ENCODE measurements at regions not wholly inside any gene's neighbourhood (a gene's known extent, or its start where the extent isn't known, plus 50 kb on each side); places are given as distances from the start of the nearest gene placed in this dataset.
"Not testable (repeated sequence)": the region's sequence is repeated elsewhere in the genome, so short reads cannot be mapped to it uniquely, and the experiment has no call there.

- no peak for DNase-seq
Measured at GRCh38 chr9:96062031-96062430, 186.5 kb downstream of the ERCC6L2 start.

GRCh38 chr9:96061293-96061987, 185.9 kb downstream of the ERCC6L2 start:
- no peak for DNase-seq

GRCh38 chr9:96058218-96058617, 182.7 kb downstream of the ERCC6L2 start:
- DNase-seq, result no peak

DNA sequence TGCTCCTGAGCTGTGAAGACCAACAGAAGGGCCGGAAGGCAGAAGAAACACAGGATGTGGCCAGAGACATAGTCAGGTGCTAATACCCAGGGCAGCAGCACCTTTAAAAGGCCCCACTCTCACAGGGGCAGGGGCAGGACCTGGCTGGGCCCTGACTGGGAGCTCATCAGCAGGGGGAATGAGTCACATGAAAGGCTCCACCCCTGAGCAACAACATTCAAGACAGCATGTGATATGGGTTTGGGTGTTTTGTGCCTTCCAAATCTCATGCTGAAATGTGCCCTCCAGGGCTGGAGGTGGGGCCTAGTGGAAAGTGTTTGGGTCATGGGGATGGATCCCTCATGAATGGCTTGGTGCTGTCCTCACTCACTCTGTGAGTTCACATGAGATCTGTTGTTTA, 181.7 kb downstream of the ERCC6L2 start:
- no peak for DNase-seq

- no peak for DNase-seq
Measured at GRCh38 chr9:96056226-96056625, 180.7 kb downstream of the ERCC6L2 start.

DNA sequence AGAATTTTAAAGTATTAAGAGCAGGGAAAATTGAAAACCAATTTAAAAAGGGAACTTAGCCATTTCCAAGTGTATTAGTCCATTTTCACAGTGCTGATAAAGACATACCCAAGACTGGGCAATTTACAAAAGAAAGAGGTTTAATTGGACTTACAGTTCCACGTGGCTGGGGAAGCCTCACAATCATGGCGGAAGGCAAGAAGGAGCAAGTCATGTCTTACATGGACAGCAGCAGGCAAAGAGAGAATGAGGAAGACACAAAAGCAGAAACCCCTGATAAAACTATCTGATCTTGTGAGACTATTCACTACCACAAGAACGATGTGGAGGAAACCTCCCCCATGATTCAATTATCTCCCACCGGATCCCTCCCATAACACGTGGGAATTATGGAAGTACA, 178.8 kb downstream of the ERCC6L2 start:
- DNase-seq, result not testable (repeated sequence)

DNA sequence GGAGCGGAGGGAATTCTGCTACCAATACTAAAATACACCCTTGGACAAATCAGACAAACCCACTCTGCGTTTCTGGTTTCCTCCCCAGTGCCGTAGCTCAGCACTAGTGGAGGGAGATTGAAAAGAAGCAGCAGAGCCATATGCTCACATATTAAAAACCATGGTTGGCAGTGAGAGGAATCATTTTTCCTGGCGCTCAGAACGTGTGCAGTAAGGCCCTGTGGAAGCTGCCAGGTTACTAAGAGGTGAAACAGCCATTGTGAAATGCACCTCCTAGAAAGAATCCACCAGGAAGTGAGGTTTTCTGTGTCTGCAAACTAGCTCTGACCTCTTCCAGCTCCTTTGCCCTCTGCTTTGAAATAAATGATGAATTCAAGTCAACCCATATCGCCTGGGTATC, 177.2 kb downstream of the ERCC6L2 start:
- no peak for DNase-seq

GRCh38 chr9:96051423-96051822, 175.9 kb downstream of the ERCC6L2 start:
- DNase-seq, result no peak

DNA sequence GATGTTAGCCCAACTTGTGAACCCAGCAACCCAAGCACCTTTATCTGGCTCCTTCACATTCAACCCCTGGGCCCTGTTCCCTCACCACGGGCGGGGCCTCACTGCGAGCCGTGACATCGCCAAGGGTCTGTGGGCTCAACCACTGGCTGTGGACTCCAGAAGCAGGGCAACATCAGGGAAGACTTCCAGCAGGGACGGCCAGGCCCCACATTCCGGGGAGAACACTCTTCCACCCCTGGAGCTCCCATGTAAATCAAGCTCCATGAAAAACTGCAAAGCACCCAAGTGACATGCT, 175.3 kb downstream of the ERCC6L2 start:
- DNase-seq, result no peak

GRCh38 chr9:96050048-96050860, 174.8 kb downstream of the ERCC6L2 start:
- no peak for DNase-seq

DNA sequence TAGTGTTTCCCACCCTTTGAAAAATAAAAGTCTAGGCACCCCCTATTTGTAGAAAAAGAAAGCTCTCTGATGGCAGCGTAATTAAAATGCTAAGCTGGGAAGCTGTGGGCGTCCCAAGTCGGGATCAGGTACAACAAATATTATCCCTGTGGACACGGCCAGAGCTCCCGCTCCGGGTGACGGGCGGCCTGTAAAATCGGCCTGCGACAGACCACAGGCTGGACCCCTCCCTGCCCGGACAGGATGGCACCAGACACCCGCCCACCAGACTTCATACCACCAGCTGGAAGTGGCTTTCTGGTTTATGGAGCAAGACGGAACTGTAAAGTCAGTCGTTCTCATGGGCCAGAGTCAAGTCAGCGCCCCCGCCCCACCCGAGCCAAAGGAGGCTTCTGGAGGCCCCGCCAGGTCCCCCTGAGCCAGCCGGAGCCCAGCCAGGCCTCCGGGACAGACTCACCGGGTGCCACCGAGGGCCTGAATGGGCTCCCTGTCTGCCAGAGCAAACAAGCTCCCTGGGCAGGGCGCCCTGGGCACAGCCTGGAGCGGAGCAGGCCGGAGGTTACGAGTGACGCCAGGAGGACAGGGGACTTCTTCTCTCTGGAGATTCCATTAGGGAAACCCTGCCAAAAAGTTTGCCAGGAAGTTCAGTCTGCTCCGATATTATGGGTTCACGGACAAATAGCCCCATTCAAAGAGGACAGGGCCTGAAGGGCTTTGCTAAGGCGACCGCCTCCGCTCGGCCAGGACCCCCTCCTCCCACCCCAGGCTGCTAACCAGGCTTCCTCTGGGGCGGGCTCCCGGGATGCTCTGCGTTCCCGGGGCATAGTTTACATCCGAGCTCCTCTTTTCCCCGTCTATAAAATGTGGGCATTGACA, 173.7 kb downstream of the ERCC6L2 start:
- no peak for DNase-seq

- no peak for DNase-seq
Measured at GRCh38 chr9:96048104-96048955, 172.8 kb downstream of the ERCC6L2 start.

DNA sequence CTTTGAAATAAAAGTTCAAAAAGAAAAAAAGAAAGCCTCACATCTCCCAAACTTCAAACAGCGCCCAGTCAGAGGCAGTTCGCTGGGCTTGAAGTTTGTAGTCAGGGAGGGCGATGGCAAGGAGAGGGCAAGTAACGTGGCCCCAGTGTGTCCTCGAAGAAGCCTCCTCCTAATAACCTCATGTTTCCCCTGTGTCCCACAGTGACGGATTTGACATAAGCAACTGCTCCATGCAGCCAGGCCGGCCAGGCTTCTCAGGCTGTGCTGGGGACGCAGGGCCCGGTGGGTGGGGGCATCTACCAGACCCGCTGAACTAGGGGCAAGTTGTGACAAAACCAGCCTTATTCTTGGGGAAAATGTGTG, 172.2 kb downstream of the ERCC6L2 start:
- no peak for DNase-seq

- no peak for DNase-seq
Measured at GRCh38 chr9:96047116-96047639, 171.7 kb downstream of the ERCC6L2 start.

DNA sequence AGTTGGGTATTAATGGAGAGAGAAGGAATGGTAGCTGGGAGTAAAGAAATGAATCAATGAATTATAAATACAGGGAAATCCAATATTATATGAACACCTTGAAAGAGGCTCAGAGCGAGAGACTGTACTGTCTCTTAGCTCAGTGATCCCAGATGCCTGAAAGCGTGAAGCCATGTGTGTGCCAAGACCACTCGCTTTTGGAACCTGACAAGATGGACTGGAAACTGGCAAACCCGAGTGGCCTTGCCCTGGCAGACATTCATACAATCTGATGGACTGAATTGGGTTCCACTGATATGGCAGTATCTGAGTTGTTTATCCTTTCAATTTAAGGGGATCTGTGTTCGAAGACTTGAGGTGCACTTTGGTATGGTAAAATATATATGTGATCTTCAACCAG, 170.3 kb downstream of the ERCC6L2 start:
- no peak for DNase-seq

- no peak for DNase-seq
Measured at GRCh38 chr9:96044401-96044800, 168.9 kb downstream of the ERCC6L2 start.

- no peak for DNase-seq
Measured at GRCh38 chr9:96040591-96041461, 165.3 kb downstream of the ERCC6L2 start.

GRCh38 chr9:96038914-96039313, 163.4 kb downstream of the ERCC6L2 start:
- DNase-seq, result no peak

- DNase-seq, result no peak
Measured at GRCh38 chr9:96038271-96038670, 162.8 kb downstream of the ERCC6L2 start.

GRCh38 chr9:96034553-96035122, 159.1 kb downstream of the ERCC6L2 start:
- DNase-seq, result no peak

DNA sequence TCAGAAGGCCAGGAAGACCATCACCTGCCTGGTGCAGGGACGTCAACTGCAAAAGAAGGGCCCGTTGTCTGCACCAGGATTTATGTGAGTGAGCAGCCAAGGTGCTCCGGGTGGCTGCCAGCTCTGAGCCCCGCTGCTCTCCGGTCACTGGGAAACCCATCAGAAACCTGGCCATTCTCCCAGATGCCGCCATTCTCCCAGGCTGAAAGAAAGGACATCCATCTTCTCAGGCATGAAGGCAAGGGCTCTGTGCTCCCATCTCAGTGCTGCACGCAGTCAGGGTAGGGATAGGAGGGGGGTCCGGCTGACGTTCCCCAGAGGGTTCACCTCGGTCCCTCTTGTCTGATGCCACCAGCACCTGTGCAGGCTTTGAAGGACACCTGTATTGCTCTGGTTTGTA, 158.4 kb downstream of the ERCC6L2 start:
- no peak for DNase-seq

All from NCI-H524 treated with DMSO at 0.1 percent for 48 hours (cell line).